Upper lobe of left lung (tissue), 6 donors: ENCODE measurements at regions not wholly inside any gene's neighbourhood (a gene's known extent, or its start where the extent isn't known, plus 50 kb on each side); places are given as distances from the start of the nearest gene placed in this dataset.

Experiments
- ATAC-seq, 2 donors: fragments of 200-7000 bp; cut with Tn5 transposase; one replicate each; pipeline ENCODE4 v1.9.1; 2022; ENCODE audit warnings: mild to moderate bottlenecking in 2 of 2, moderate library complexity in 2 of 2; ENCODE audit not compliant: low FRiP score in 2 of 2
- DNase-seq, 2 donors: peaks; one replicate each; pipeline ENCODE4 v3.0.0-alpha.2; 2019 to 2020
- H3K27ac ChIP-seq, 4 donors: fragments of 200-600 bp; sonication (generic); one replicate each; pipeline ENCODE4 v1.5.1; 2016 to 2019
- H3K27me3 ChIP-seq, 4 donors: fragments of 200-600 bp; sonication (generic); one replicate each; pipeline ENCODE4 v1.5.1; 2017 to 2019
- H3K36me3 ChIP-seq, 4 donors: fragments of 200-600 bp; sonication (generic); one replicate each; pipeline ENCODE4 v1.5.1; 2016 to 2019
- H3K4me1 ChIP-seq, 4 donors: fragments of 200-600 bp; sonication (generic); one replicate each; pipeline ENCODE4 v1.5.1; 2018 to 2019
- H3K4me3 ChIP-seq, 4 donors: fragments of 200-600 bp; sonication (generic); one replicate each; pipeline ENCODE4 v1.5.1; 2017 to 2019; ENCODE audit warnings: mild to moderate bottlenecking in 2 of 4, moderate library complexity in 1 of 4
- H3K9me3 ChIP-seq, 4 donors: fragments of 200-600 bp; sonication (generic); one replicate each; pipeline ENCODE4 v1.5.1; 2018 to 2019
- EP300 ChIP-seq, 4 donors: sonication (generic); formaldehyde crosslinking; IDR thresholded peaks; one replicate each; pipeline ENCODE4 v1.5.1; 2017; ENCODE audit warnings: antibody characterized with exemption in 4 of 4, control low read depth in 2 of 4
- POLR2A ChIP-seq, 4 donors: fragments of 450-650 bp; IDR thresholded peaks; one replicate each; pipeline ENCODE4 v1.5.1; 2016 to 2017; ENCODE audit warnings: antibody characterized with exemption in 4 of 4, mild to moderate bottlenecking in 2 of 4
- POLR2AphosphoS5 ChIP-seq, 2 donors: sonication (generic); formaldehyde crosslinking; IDR thresholded peaks; one replicate each; pipeline ENCODE4 v1.5.1; 2017; ENCODE audit warnings: antibody characterized with exemption in 2 of 2
- WGBS, 2 donors: methylation state at CpG; one replicate each; pipeline ENCODE4 v1.1.5; 2017 to 2018; 5-methylcytosine and 5-hydroxymethylcytosine counted together
- TF ChIP-seq, protein P1 (sequence below), 6 experiments: fragments of 450-650 bp in 4 of 6; fragments of 200-600 bp in 2 of 6; sonication (generic) in 2 of 6; IDR thresholded peaks; one replicate each; pipeline ENCODE4 v1.5.1; 2016 to 2019; ENCODE audit warnings: antibody characterized with exemption in 6 of 6
- donor health status: DM: no; HTN: no; CAD: no; lungs with moderate emphysema.
- donor health status: DM: no; HTN: yes; CAD: no; lungs with severe emphysema.

DNA sequence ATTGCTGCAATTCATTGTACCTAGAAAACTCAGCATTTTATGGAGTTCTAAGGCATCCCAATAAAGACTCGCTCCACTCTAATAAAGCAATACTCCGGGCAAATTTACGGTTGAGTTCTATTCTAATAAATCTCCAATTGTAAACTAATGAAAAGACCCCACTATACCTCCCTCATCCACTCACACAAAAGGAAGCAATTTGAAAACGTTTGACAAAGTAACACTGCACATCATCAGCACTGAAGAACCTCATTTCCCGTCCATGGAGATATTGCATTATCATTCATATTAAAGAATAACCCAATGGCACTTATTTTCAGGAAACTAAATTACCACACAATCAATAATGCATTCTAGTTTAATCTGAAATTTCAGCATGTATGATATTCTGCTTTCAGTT, 111.0 kb upstream of the LMO3 start:
- Histone ChIP-seq H3K4me3 (no peak overlapping the region), H3K27ac (no peak overlapping the region), H3K36me3 (no peaks in the 10 kb centered on the region), H3K4me1 (no peaks in the 10 kb centered on the region), H3K9me3 (no peaks in the 10 kb centered on the region), H3K27me3 (no peaks in the 10 kb centered on the region)
- no peak for DNase-seq
- TF ChIP-seq EP300 (IDR thresholded peaks at IDR 0.05), result no peak
- TF ChIP-seq POLR2AphosphoS5 (IDR thresholded peaks at IDR 0.05), result no peak
- TF ChIP-seq, protein P1, sequence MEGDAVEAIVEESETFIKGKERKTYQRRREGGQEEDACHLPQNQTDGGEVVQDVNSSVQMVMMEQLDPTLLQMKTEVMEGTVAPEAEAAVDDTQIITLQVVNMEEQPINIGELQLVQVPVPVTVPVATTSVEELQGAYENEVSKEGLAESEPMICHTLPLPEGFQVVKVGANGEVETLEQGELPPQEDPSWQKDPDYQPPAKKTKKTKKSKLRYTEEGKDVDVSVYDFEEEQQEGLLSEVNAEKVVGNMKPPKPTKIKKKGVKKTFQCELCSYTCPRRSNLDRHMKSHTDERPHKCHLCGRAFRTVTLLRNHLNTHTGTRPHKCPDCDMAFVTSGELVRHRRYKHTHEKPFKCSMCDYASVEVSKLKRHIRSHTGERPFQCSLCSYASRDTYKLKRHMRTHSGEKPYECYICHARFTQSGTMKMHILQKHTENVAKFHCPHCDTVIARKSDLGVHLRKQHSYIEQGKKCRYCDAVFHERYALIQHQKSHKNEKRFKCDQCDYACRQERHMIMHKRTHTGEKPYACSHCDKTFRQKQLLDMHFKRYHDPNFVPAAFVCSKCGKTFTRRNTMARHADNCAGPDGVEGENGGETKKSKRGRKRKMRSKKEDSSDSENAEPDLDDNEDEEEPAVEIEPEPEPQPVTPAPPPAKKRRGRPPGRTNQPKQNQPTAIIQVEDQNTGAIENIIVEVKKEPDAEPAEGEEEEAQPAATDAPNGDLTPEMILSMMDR (IDR thresholded peaks at IDR 0.05), result no peak
- no peak for TF ChIP-seq POLR2A (IDR thresholded peaks at IDR 0.05)
- 77 to 80% methylated on average over 5 of the region's 5 CpGs for WGBS, 2 donors
- ATAC-seq, result no peak

DNA sequence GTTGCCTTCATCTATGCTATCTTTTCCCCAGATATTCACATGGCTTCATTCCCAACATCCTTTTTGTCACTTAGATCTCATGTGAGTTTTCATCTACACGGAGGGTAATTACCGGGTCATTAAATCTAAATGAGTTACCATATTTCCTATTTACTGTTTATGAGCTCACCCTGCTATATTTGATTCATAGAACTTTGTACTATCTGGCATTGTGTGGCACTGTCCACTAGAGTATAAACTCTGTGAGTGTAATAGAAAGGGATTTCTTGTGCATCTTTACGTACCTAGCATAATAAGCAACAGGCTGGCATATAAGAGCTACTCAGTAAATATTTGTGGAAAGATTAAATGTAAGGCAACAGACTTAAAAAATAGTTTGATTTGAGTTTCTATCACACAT, 86.1 kb upstream of the LMO3 start:
- H3K27me3 ChIP-seq, result no peaks in the 10 kb centered on the region
- ATAC-seq (no peak), DNase-seq (no peak)
- H3K9me3 ChIP-seq, result peaks cover 0 to 3% (median 0%) of the 10 kb centered on the region in 4 donors
- no peak overlapping the region for H3K4me3 ChIP-seq
- H3K4me1 ChIP-seq, result no peaks in the 10 kb centered on the region
- no peak overlapping the region for H3K27ac ChIP-seq
- TF ChIP-seq POLR2AphosphoS5 (IDR thresholded peaks at IDR 0.05), result no peak
- TF ChIP-seq, protein P1 (IDR thresholded peaks at IDR 0.05), result no peak
- TF ChIP-seq EP300 (IDR thresholded peaks at IDR 0.05), result no peak
- TF ChIP-seq POLR2A (IDR thresholded peaks at IDR 0.05), result no peak
- no peaks in the 10 kb centered on the region for H3K36me3 ChIP-seq
- WGBS, 2 donors, result 93 to 95% methylated on average over 3 of the region's 3 CpGs

DNA sequence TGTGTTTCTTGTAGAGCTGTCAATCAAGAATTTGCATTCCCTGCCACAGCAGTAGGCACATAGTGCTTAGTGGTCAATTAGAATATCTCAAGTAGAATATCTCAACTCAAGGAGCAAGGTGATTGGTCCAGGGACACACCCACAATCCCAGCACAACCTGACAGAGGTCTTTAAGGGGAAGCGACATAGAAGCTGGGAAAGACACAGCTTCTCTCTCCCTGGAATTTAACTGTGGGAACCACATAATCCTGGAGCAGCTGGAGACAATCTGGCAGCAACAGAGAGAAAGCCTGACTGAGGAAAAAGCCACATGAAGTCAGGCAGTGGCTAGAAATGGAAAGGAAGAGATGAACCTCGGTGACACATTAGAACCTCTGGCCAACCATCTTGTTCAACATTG, 85.7 kb upstream of the LMO3 start:
- DNase-seq, result no peak
- Histone ChIP-seq H3K9me3 (peaks cover 0 to 3% (median 0%) of the 10 kb centered on the region in 4 donors), H3K4me3 (no peak overlapping the region), H3K36me3 (no peaks in the 10 kb centered on the region), H3K27ac (no peak overlapping the region), H3K27me3 (no peaks in the 10 kb centered on the region), H3K4me1 (no peaks in the 10 kb centered on the region)
- 80 to 91% methylated on average over 2 of the region's 2 CpGs for WGBS, 2 donors
- no peak for ATAC-seq
- no peak for TF ChIP-seq POLR2A (IDR thresholded peaks at IDR 0.05)
- TF ChIP-seq, protein P1 (IDR thresholded peaks at IDR 0.05), result no peak
- no peak for TF ChIP-seq EP300 (IDR thresholded peaks at IDR 0.05)
- no peak for TF ChIP-seq POLR2AphosphoS5 (IDR thresholded peaks at IDR 0.05)

DNA sequence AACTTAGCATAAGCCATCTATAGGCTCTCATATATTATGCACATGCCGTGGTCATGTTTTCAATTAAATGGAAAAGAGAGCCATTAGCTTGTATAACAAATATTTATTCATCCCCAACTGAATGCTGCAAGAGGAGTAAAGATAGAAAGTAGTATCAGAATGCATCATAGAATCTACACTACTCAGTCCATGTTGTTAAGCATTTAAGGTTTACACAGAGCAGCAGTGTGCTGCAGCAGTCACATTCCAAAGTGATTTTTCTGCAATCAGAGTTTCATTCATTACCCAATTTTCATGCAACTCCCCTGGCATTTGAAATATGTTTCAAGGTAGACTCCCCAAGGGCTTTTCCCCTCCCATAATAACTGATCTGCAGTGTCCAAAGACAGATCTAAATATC, 82.2 kb upstream of the LMO3 start:
- Histone ChIP-seq H3K27me3 (no peaks in the 10 kb centered on the region), H3K27ac (no peak overlapping the region), H3K9me3 (peaks cover 0 to 1% (median 0%) of the 10 kb centered on the region in 4 donors), H3K36me3 (no peaks in the 10 kb centered on the region), H3K4me1 (no peaks in the 10 kb centered on the region), H3K4me3 (no peak overlapping the region)
- DNase-seq (no peak), ATAC-seq (no peak)
- TF ChIP-seq EP300 (IDR thresholded peaks at IDR 0.05) (no peak), POLR2A (IDR thresholded peaks at IDR 0.05) (no peak), POLR2AphosphoS5 (IDR thresholded peaks at IDR 0.05) (no peak)
- TF ChIP-seq, protein P1 (IDR thresholded peaks at IDR 0.05), result no peak
- 86 to 100% methylated on average over 1 of the region's 1 CpG for WGBS, 2 donors

DNA sequence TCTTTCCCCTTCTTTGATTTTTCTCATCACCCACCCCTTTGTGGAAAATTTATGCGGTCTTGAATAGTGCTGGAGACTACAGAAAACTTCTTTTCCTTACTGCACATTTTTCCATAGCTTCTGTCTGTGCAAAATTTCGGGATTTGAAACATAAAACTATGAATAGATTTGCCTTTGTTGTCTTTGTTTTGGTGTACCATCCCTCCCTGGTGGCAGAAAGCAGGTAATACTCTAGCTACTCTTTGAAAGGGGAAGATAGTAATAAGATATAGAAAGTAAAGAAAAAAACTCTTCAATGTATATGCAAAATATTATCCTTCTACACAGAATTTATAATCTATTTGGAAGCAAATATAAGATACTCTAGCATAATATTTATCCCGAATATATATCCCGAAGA, 79.1 kb upstream of the LMO3 start:
- no peak for DNase-seq
- 71% methylated on average over 4 of the region's 4 CpGs for WGBS, 2 donors
- TF ChIP-seq, protein P1 (IDR thresholded peaks at IDR 0.05), result no peak
- TF ChIP-seq EP300 (IDR thresholded peaks at IDR 0.05), result no peak
- TF ChIP-seq POLR2AphosphoS5 (IDR thresholded peaks at IDR 0.05), result no peak
- TF ChIP-seq POLR2A (IDR thresholded peaks at IDR 0.05), result no peak
- Histone ChIP-seq H3K27me3 (no peaks in the 10 kb centered on the region), H3K36me3 (no peaks in the 10 kb centered on the region), H3K27ac (no peak overlapping the region), H3K4me1 (no peaks in the 10 kb centered on the region), H3K9me3 (no peaks in the 10 kb centered on the region), H3K4me3 (no peak overlapping the region)
- ATAC-seq, result no peak
